HTR-8/SVneo (cell line): ENCODE measurements at regions not wholly inside any gene's neighbourhood (a gene's known extent, or its start where the extent isn't known, plus 50 kb on each side); places are given as distances from the start of the nearest gene placed in this dataset.
A peak's percentile ranks its signal among the peaks of the same experiment; 100 is the strongest.

Source experiments
- DNase-seq: peaks from one replicate; pipeline ENCODE4 v3.0.0; 2011; ENCODE audit warnings: low spot score, mixed read lengths; ENCODE audit not compliant: insufficient read length
- FAIRE-seq: peaks from 2 replicates; lab custom pipeline; 2011; peaks lifted over from hg19 to GRCh38; lab: Jason Lieb, UNC

DNA sequence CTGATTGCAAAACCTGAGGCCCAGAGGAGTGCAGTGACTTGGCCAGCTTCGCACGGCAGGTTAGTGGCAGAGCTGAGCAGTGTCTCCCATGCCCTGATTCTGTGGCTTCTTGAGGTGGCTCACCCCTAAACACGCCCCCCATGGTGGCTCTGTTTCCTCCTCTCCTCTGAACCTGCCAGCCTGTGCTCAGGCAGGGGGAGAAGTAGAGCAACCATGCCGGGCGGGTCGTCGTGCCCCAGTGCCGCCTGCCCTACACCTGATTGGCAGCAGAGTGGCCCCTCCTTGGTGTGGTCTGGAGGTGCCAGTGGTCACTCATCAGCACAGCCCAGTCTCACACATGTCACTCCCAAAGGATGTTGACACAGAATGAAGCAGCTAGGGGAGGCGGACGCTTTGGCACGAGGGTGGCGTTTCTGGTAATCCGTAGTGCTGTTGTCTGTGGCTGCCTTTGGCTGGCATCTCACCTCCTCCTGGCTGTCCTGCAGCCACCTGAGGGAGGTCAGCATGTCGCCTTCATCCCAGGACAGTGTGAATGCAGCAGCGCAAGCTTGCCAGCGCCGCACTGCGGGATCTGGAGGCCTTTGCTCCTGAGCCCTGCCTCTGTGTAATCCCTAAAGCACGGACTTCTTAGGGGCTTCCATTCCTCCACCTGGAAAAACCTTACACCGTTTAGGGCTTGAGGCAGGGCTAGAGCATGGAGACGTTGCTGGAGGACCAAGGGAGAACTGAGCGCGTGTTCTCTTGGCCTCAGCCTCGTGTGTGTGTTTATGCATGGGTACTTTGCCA lies 294.7 kb downstream of the SEC14L1 start:
- DNase-seq, result no peak
- FAIRE-seq, result peak; percentile 76

DNA sequence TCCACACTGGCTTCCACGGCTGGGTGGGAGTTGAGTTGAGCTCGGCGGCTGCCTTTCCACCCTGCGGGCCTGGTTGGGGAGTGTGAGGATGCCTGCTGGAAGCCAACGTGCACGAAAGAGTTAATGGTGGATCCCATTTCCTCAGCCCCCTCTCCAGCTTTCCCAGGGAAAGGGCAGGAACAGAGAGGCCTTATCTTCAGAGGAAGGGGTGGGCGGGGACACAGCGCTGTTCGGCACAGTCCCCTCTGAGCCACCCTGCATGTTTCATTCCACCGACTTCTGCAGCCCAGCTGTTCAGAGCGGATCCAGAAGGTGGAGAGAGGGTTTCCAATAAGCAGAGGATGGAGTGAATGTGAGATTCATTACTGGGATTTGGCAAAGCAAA lies 295.3 kb downstream of the SEC14L1 start:
- no peak for FAIRE-seq
- no peak for DNase-seq

DNA sequence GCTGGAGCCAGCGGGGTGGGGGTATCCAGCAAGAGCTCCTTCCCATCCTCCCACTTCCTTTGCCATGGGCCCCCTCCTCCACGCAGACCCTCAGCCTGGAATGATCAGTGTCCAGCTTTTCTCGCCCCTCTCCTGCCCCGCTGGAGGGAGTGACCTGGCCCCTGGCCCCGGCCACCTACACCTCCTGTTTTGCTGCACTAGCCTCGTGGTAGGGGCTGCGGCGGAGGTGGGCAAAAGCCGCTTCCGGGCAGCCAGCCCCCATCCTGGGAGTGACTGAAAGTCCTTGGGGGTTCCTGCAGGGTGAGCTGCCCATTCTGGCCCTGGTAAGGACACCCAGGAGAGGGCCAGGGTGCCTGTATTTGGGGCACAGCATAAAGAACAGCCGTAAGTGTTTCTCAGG lies 295.7 kb downstream of the SEC14L1 start:
- DNase-seq (no peak), FAIRE-seq (no peak)

DNA sequence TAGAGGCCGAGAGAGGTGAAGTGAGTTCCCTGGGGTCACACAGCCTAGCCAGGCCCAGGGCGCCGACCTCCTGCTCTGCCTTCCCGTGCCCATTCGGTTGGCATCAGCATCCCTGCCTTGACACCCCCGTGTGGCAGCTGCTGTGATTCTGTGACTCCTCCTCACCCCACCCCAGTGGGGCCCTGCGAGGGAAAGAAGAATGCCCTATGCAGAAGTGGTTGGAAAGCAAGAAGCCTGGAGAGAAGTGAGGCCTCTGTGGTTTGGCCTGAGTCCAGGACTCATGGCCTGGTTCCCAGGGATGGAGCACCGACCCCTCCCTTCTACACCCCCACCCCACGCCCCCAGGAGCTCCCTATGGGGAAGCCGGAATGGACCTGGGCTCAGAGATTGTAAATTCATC lies 296.2 kb downstream of the SEC14L1 start:
- DNase-seq (no peak), FAIRE-seq (no peak)

DNA sequence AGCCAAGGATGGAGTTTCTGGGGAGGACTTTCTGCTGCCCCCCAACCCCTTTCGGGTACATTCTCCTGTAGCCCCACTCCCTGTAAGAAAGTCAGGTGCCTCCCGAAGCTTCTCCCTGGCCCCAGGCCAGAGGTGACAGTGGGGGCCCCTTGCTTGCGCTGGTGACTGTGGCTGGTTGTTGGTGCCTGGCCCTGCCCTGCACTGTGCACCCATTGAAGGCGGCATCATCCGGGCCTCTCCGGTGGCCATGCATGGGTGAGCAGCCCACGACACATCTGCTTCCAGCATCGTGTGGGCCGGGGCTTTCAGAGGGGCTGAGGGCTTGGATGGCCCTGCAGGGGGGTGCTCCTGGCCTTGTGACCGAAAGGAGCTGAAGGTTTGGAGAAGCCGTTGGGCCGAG lies 297.0 kb downstream of the SEC14L1 start:
- DNase-seq (no peak), FAIRE-seq (no peak)

DNA sequence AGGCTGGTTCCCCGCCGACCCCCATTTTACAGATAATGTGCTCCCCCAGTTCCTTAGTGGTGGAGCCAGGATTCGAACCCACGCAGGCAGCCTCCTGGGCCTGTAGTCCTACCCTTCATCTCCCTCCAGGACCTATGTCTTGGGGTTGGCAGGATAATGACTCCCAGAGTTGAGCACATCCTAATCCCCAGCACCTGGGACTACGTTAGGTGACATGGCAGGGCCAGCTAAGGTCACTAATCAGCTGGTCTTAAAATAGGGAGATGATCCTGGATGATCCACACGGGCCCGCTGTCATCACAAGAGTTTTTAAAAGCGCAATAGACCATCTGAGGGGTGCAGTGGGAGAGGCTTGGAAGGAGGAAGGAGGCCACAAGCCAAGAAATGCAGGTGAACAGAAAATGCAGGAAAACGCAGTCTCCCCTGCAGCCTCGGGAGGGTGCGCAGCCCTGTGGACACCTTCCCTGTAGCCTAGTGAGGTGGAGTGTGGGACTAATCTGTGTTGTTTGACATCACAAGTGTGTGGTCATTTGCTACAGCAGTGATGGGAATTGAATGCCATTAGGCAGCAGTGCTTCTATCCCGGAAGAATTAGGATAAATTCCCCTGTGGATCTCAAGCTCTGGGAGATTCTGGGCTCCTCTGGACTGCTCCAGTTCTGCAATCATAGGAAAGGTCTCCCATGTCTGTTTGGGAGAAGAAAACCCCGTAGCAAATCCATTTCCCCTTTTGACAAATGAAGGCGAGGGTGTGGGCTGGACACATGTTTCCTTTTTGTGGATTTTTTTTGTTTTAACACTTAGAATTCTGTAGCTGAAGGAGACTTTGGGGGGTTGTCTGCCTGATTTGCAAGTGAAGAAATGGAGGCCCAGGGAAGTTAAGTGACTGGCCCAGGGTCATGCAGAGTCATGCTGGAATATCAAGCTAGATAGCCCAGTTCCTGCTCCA lies 297.7 kb downstream of the SEC14L1 start:
- FAIRE-seq, result no peak
- no peak for DNase-seq

DNA sequence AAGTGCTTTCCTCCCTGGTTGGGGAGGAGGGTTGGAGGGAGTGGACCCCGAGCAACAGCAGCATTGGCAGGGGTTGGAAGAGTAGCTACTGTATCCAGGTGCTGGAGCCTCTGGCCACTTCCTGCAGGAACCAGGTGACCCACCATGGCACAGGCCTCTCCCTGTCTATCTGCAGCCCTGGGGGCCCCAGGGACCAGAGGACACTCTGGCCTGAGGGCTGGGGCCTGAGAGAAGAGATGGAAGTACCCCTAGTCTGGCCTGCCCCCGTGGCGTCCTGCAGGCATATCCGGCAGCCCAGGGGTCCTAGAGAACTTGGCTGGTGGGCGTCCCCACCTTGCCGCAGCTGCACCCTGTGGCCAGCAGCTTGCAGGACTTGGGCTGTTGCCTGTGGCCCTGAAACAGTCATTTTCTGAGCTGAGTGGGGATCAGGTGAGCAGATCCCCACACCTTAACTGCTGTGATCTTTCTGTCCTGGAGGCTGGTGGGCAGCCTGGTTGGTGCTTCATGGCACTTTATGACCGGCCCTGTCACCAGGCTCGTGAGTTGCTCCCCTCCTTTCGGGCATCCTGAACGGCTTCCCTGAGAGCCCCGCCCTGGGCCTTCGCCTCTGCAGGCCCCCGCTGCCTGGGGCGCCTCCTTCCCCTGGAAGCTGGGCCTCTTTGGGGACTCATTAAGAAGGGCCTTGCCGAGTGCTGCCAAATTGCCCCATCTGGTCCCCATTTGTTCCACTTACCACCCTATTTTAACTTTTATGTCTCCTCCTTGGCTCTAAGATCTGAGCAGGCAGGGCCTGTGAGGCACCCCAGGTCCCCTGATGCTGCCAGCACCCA lies 298.6 kb downstream of the SEC14L1 start:
- FAIRE-seq (no peak), DNase-seq (no peak)

DNA sequence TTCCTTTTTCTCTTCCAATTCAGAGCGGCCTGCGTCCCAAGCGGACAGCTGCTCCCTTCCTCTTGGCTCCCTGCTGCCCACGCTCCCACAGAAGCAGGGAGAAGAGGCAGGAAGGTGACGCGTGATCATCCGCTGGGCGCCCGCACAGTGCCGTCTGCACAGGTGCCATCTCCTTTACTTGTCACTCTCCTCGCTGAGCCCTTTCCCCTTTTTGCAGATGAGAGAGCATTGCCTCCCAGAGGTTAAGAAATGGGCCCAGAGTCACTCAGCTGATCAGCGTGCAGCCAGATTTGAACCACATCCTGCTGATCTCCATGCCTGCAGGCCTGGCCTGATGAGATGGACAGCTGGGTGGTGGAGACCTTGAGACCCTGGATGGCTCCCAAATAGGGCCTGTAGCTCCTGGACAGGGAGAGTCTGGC lies 299.8 kb downstream of the SEC14L1 start:
- DNase-seq (no peak), FAIRE-seq (peak; percentile 13)

DNA sequence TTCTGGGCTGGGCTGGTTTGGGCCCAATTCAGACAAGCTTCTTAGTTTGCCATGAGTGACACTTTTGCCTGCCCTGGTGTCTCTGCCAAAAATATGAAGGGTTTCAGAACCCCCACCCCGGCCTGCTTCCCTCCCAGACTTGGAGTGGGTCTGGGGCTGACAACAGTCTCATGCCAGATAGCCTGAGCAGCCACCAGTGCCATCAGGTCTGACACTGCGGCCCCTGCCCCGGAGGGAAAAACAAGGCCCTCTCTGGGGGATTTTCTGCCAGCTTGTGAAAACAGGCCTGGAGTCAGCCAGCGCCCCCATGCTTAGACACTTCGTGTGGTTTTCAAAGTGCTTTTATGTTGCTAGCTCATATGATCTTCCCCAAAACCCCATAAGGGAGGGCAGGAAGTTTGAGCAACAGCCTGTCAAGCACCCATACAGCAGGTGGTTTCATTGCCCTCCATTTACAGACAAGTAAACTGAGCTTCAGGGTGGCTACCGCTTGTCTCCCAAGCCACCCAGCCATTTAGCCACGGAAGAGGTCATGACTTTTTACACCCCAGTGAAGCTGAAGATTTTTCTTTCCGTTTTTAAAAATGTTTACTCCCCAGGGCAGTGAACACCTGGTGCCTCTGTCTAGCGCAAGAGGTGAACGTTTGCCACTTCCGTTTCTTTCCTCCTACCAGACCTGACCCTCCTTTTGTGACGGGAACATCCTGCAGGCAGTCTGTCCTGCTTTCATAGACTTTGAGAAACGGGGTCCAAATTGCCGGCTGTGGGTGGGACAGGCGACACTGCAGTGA lies 300.6 kb downstream of the SEC14L1 start:
- DNase-seq (no peak), FAIRE-seq (peak; percentile 77)

DNA sequence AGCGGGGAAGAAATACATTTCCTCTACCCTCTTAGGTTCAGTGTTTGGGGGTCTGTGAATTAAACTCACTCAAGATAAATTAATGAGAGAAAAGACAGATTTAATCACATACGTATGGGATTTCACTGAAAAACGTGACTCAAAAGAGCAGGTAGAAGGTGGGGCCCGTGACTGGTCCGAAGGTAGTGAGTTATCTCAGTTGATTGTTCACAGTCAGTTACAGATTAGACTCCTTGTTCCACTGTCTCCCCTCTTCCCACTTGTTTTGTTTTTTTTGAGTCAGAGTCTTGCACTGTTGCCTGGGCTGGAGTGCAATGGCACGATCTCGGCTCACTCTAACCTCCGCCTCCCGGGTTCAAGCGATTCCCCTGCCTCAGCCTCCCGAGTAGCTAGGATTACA lies 301.2 kb downstream of the SEC14L1 start:
- DNase-seq (no peak), FAIRE-seq (no peak)

DNA sequence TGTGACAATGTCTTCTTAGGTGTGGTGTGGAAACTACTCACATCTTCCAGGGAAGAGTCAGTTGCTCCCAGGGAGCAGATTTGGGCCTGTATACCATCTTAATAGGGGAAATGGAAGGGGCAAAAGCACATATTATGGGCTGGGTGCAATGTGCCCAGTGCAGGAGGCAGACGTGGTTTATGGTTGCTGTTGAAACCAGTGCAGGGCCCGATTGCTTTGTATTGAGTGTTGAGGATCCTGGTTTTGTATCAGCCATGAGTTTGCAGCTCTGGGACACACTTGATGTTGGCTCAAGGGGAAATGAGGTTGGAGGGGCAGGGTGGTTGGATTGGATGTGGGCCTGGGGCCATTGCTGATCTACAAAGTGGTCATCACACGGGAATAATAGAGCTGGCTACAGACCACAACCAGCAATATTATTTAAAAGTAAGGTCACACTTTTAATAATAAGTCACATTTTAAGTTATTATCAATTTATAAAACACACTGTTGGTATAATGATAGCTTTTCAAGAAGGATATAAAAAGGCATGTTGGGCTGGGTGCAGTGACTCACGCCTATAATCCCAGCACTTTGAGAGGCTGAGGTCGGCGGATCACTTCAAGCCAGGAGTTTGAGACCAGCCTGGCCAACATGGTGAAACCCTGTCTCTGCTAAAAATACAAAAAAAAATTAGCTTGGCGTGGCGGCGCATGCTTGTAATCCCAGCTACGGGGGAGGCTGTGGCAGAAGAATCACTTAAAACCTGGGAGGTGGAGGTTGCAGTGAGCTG lies 302.4 kb downstream of the SEC14L1 start:
- FAIRE-seq (no peak), DNase-seq (no peak)

DNA sequence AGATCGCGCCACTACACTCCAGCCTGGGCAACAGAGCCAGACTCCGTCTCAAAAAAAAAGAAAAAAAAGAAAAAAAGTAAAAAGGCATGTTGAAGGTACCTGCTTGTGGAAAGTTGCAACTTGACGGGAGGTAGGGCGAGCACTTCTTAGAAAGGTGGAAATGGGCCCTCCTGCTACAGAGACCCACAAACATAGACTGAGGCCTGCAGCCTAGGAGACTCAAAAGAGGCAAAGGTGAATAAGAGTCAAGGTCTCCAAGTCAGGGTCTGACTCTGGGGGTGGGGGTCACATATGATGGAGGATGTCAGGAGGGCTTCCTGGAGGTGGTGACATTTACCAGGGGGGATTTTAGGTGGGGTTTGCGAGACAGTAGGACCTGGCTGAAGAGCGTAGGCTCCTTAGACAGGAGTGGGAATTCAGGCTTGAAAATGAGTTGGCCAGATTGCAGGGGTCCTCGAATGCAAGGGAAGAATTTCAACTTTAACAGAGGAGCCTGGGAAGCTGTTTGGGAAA lies 303.0 kb downstream of the SEC14L1 start:
- no peak for FAIRE-seq

DNA sequence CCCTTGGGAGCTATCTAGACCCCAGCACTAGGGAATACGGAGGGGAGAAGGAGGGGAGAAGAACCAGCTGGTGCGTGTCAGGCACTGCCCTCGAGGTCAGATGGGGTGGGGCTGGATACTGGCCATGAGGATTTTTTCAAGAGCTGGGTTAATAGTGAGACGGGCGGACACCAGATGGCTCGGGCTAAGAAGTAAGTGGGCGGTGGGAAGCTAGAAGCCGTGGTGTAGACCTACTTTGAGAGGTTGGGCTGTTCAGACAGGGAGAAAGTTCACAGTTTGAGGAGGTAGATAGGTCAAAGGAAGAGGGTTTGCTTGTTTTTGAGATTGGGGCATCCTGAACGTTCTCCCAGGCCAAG lies 303.8 kb downstream of the SEC14L1 start:
- DNase-seq (no peak), FAIRE-seq (no peak)

More for the DNA sequence above, 303.0 kb downstream of the SEC14L1 start:
- DNase-seq, result no peak

DNA sequence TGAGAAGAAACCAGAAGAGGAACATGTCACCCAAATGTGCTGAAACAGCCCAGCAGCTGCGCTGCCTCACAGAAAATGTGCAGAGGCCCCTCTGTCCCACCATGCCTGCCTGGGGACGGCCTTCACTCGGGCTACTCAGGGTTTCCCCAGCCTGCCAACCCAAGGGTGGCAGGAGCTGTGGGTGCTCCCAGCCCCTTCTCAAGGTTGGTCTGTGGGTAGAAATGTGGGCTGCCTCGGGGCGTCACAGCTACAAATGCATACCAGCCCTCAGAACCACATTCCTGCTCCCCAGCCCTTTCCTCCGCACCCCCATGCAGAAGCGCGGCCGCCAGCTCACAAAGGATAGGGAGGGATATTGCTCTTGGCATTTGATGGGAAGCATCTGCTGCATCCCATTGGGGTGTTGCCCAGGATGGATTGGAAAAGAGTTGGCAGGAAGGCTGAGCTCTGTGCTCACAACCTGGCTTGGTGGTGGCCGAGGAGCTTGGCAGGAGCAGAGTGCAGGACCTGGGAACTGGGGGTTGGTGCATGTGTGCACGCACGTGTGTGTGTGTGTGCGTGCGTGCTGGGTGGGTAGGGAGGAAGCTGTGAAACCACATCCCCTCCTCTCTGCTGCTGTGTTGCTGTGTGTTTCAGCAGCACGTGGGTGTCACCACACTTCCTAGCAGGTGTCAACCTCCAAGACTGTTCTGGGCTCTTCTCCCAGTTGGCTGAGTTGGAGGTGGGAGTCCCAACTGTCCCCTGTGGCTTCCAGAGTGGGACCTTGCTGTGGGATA lies 304.4 kb downstream of the SEC14L1 start:
- DNase-seq (no peak), FAIRE-seq (peak; percentile 33)

DNA sequence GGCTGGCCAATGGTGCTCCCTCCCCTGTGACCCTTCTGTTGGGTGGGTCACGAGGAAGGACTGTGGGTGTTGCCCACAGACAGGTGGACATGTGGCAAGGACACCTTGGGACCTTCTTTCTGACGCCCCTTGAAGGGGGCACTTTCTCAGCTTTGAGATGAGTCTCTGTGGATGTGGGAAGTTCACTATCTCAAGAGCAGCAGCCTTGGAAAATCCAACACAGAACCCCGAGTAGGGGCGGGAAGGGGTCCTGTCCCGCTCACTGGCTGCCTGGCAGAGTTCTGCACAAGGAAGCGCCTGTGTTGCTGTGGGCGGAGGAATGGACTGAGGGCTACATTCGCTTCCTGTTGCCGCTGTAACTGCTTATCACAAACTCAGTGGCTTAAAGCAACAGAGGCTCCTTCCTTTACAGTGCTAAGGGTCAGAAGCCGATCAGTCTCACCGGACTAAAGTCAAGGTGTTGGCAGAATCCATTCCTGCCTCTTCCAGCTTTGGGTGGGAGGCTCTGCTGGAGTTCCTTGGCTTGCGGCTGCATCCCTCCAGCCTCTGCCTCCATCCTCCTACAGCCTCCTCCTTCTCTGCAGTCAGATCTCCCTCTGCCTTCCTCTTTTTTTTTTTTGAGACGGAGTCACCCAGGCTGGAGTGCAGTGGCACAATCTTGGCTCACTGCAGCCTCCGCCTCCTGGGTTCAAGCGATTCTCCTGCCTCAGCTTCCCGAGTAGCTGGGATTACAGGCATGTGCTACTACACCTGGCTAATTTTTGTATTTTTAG lies 305.2 kb downstream of the SEC14L1 start:
- DNase-seq (no peak), FAIRE-seq (no peak)

DNA sequence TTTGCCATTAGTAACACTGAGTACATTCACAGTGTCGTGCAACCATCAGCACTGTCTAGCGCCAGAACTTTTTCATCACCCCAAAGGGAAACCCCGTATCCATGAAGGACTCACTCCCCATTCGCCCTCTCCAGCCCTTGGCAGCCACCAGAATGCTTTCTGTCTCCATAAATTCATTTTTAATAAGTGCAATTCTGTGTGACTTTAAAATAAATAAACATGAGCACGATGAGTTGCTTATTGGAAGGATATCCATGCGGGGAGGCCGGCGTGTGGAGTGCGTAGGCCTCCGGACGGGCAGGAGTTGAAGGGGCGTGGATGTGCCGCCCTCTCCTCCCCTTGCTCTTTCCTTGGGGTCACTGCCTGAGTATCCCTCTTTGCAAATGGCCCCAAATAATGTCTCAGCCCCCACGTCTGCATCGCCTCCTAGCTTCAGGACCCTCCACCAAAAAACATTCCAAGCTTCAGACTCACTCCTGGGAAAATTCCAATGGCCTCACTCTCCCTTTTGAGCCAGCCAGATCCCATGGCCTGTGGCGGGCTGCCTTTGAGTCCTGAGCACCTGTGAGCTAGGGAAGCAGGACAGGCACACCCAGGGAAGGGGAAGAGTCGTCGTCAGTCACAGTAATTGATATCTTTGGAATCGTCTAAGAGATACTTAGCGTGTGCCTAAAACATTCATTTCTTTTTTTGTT lies 306.3 kb downstream of the SEC14L1 start:
- DNase-seq (no peak), FAIRE-seq (no peak)
